ENCODE measurements at regions not wholly inside any gene's neighbourhood (a gene's known extent, or its start where the extent isn't known, plus 50 kb on each side); places are given as distances from the start of the nearest gene placed in this dataset.

DNA sequence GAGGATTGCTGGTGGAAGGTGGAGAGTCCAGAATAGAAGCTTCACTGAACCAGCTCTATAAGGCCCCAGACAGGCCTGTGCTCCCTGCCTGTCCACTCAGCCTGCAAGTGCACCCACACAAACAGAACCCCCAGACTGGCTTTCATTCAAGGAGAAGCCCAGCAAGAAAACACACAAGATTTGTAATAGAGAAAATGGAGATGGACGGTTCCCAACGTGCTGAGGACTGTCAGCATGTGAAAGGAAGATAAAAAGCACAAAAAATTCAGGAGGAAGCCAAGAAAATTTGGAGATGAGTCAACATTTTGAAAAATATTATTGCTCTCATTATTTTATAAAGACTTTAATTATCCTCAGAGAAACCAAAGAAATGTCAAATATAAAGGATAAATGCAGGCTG, 218.2 kb upstream of the SLC10A2 start:
- Histone ChIP-seq H3K36me3 (no peaks in the 10 kb centered on the region), H3K27me3 (ENCODE audit: low read depth) (no peaks in the 10 kb centered on the region), H3K27ac (no peak overlapping the region), H3K4me1 (no peaks in the 10 kb centered on the region), H3K4me3 (no peak overlapping the region), H3K9me3 (no peaks in the 10 kb centered on the region)
- ATAC-seq (no peak), DNase-seq (no peak)
- intact Hi-C loops (cut with DNase I), result no loop called here
- TF ChIP-seq, protein P1, sequence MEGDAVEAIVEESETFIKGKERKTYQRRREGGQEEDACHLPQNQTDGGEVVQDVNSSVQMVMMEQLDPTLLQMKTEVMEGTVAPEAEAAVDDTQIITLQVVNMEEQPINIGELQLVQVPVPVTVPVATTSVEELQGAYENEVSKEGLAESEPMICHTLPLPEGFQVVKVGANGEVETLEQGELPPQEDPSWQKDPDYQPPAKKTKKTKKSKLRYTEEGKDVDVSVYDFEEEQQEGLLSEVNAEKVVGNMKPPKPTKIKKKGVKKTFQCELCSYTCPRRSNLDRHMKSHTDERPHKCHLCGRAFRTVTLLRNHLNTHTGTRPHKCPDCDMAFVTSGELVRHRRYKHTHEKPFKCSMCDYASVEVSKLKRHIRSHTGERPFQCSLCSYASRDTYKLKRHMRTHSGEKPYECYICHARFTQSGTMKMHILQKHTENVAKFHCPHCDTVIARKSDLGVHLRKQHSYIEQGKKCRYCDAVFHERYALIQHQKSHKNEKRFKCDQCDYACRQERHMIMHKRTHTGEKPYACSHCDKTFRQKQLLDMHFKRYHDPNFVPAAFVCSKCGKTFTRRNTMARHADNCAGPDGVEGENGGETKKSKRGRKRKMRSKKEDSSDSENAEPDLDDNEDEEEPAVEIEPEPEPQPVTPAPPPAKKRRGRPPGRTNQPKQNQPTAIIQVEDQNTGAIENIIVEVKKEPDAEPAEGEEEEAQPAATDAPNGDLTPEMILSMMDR (IDR thresholded peaks at IDR 0.05), result no peak

DNA sequence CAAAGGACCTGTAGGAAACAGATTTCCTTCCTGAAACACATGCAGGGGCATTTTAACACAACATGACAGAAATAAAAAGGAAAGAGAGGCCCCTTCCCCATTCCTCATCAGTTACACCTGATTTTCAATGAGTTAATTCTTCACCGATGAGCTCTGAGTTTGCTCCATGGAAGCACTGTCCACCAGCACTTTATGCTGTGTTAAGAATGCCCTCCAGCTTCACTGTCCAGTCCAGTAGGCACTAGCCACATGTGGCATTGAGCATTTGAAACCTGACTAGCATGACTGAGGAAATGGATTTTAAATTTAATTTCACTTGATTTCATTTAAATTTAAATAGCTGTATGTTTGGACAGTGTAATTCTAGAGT, 217.2 kb upstream of the SLC10A2 start:
- H3K27me3 ChIP-seq (ENCODE audit: low read depth), result no peaks in the 10 kb centered on the region
- no peak for ATAC-seq
- TF ChIP-seq, protein P1 (IDR thresholded peaks at IDR 0.05), result no peak
- DNase-seq, result no peak
- H3K27ac ChIP-seq, result no peak overlapping the region
- intact Hi-C loops (cut with DNase I), result no loop called here
- no peaks in the 10 kb centered on the region for H3K9me3 ChIP-seq
- H3K4me3 ChIP-seq, result no peak overlapping the region
- no peaks in the 10 kb centered on the region for H3K36me3 ChIP-seq
- H3K4me1 ChIP-seq, result no peaks in the 10 kb centered on the region

DNA sequence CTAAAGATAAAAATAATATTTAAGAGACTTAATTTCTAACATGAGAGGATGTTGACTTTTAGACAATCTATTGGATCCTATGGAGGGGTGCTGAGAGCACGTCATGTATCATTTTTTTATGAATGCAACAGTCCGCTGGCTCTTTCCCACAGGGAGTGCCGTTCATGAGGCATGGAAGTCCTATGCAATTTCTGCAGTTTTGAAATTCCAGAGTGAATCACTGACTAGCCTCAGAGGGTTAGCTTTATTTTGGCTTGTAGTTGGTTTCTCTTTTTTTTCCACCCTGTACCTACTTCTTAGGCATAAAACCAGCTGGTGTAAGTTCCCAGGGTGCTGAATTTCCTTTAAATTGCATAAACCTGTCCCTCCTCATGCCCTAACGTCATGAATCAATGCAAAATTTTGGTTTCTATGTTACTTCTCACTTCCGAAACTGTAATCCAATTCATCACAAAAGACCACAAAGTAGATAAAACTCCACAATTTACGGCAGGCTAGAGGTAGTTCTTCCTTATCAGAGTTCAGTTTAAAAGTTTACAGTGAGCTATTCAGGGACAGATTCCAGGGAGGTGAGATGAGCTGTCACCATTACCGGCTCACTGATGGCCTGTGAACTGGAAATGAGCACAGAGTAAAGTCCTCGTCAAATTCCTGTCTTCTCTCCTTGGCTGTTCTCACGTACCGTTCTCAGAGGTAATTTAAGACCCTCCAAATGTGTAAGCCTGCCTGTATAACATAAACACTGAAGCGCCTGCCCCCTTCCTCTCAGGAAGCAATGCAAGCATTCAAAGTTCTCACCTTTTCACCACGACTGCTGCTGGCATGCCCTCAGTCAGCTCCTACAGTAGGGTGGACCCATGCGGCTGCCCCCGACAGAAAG, 216.6 kb upstream of the SLC10A2 start:
- ATAC-seq, result no peak
- no peak for DNase-seq
- H3K36me3 ChIP-seq, result no peaks in the 10 kb centered on the region

DNA sequence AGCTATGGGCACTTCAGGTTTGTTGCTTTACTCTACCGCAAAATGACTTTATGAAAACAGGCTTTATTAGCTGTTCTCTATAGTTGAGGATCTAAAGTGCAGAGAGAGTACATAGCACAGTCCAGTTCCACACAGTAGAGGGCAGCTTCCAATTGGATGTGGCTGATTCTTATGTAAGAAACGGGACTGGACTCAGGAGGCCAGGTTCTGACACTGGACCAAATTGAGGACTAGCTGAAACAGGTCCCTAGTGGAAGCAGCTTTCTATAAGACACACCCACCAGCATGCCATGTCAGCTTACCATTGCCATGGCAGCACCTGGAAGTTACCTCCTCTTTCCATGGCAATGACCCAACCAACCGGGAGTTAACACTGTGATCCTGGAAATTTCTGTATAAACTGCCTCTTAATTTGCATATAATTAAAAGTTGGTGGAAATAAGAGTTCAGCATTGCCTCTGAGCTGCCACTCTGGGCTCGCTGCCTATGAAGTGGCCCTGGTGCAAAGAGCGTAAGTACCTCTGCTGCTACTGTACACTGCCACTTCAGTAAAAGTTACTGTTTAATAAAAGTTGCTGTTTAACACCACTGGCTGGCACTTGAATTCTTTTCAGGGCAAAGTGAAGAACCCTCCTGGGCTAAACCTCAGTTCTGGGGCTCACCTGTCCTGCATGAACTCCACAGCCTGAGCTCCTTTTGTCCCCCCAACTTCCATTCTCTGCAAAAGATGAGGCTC, 211.9 kb upstream of the SLC10A2 start:
- ATAC-seq (peak; percentile 64 to 73), DNase-seq (no peak)
- intact Hi-C loops (cut with DNase I), result no loop called here
- TF ChIP-seq, protein P1 (IDR thresholded peaks at IDR 0.05), result no peak
- no peaks in the 10 kb centered on the region for H3K36me3 ChIP-seq
- H3K27ac ChIP-seq, result no peak overlapping the region
- H3K4me1 ChIP-seq, result no peaks in the 10 kb centered on the region
- no peaks in the 10 kb centered on the region for H3K27me3 ChIP-seq (ENCODE audit: low read depth)
- no peak overlapping the region for H3K4me3 ChIP-seq
- no peaks in the 10 kb centered on the region for H3K9me3 ChIP-seq

More for the DNA sequence above, 216.6 kb upstream of the SLC10A2 start:
- TF ChIP-seq, protein P1 (IDR thresholded peaks at IDR 0.05), result no peak
- Histone ChIP-seq H3K27me3 (ENCODE audit: low read depth) (no peaks in the 10 kb centered on the region), H3K9me3 (no peaks in the 10 kb centered on the region), H3K4me3 (no peak overlapping the region), H3K27ac (no peak overlapping the region), H3K4me1 (no peaks in the 10 kb centered on the region)
- intact Hi-C loops (cut with DNase I), result no loop called here

DNA sequence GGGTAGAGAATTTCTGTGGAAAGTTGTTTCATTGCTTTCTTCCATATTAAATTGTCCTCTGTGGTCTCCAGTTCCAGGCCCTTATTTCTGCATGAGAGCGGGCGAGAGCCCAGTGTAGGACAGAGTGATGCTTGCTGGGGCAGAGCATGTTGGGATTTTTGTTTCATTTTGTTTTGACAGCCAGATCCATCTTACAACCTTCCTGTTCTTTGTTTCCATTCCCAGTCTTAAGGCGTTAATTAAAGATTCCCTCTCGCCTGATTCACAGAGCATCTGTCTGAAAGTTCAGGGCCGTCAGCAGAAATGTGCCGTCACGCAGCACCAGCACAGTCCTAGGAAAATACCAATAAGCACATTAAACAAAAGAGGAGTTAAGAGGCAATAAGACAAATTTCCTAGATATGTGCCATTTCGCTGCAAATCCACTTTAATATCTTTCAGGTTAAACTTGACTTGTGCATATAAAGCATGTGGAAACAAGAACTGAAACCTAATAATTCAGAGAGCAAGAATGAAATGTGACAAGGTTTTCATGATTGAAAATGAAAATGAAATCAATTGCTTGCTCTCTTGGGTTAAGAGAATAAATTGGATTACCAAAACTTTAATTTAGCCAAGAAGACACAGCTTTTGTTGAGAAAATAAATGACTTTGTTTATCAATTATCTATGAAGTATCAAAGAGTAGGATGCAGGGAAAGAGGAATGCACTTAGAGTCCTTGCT, 210.7 kb upstream of the SLC10A2 start:
- DNase-seq, result no peak
- H3K4me3 ChIP-seq, result no peak overlapping the region
- H3K27me3 ChIP-seq (ENCODE audit: low read depth), result no peaks in the 10 kb centered on the region
- ATAC-seq, result no peak
- H3K9me3 ChIP-seq, result no peaks in the 10 kb centered on the region
- TF ChIP-seq, protein P1 (IDR thresholded peaks at IDR 0.05), result no peak
- no peaks in the 10 kb centered on the region for H3K36me3 ChIP-seq
- no peak overlapping the region for H3K27ac ChIP-seq
- H3K4me1 ChIP-seq, result no peaks in the 10 kb centered on the region
- intact Hi-C loops (cut with DNase I), result no loop called here
